Liver (tissue), 8 donors: ENCODE measurements at regions not wholly inside any gene's neighbourhood (a gene's known extent, or its start where the extent isn't known, plus 50 kb on each side); places are given as distances from the start of the nearest gene placed in this dataset.

Experiments used
- DNase-seq: peaks from one replicate; pipeline ENCODE4 v3.0.0-alpha.2; 2017; ENCODE audit warnings: low spot score
- H3K27ac ChIP-seq, 2 donors: one replicate each; pipeline ENCODE4 v1.7.0; 2013; ENCODE audit warnings: inconsistent platforms in 2 of 2, low read length in 2 of 2, control low read depth in 1 of 2, low read depth in 1 of 2, mild to moderate bottlenecking in 1 of 2
- H3K27me3 ChIP-seq, 4 donors: one replicate each; pipeline versions ENCODE4 v1.6.1 to v1.7.0; 2013; ENCODE audit warnings: low read length in 3 of 4, inconsistent platforms in 1 of 4, mild to moderate bottlenecking in 1 of 4, moderate library complexity in 1 of 4; ENCODE audit not compliant: control insufficient read depth in 4 of 4, insufficient read depth in 4 of 4
- H3K36me3 ChIP-seq, 4 donors: one replicate each; pipeline versions ENCODE4 v1.6.1 to v1.7.0; 2013; ENCODE audit warnings: low read length in 3 of 4, mild to moderate bottlenecking in 3 of 4, low read depth in 1 of 4, moderate library complexity in 1 of 4; ENCODE audit not compliant: control insufficient read depth in 4 of 4, insufficient read depth in 3 of 4
- H3K4me1 ChIP-seq, 4 donors: one replicate each; pipeline versions ENCODE4 v1.6.1 to v1.7.0; 2013; ENCODE audit warnings: low read length in 3 of 4, mild to moderate bottlenecking in 3 of 4, moderate library complexity in 1 of 4; ENCODE audit not compliant: control insufficient read depth in 4 of 4, insufficient read depth in 4 of 4
- H3K4me3 ChIP-seq, 3 donors: one replicate each; pipeline versions ENCODE4 v1.6.1 to v1.7.0; 2013; ENCODE audit warnings: low read length in 3 of 3, control low read depth in 1 of 3, low read depth in 1 of 3, mild to moderate bottlenecking in 1 of 3
- H3K9ac ChIP-seq, 2 donors: one replicate each; pipeline ENCODE4 v1.7.0; 2013; ENCODE audit warnings: low read length in 2 of 2, mild to moderate bottlenecking in 2 of 2, moderate library complexity in 2 of 2, control low read depth in 1 of 2, low read depth in 1 of 2
- H3K9me3 ChIP-seq, 4 donors: one replicate each; pipeline versions ENCODE4 v1.6.1 to v1.7.0; 2013; ENCODE audit warnings: low read length in 3 of 4; ENCODE audit not compliant: control insufficient read depth in 4 of 4
- ATF3 ChIP-seq: IDR thresholded peaks from 2 replicates; pipeline ENCODE4 v1.6.1; 2016; ENCODE audit warnings: antibody characterized with exemption
- CTCF ChIP-seq: fragments of 150-350 bp; IDR thresholded peaks from 2 replicates; pipeline ENCODE4 v1.5.1; 2017; ENCODE audit warnings: improper control_type of control experiment, low read depth, low read length; ENCODE audit not compliant: missing input control
- EGR1 ChIP-seq, 2 donors: IDR thresholded peaks; 2 replicates each; pipeline ENCODE4 v1.6.1; 2016 to 2018; ENCODE audit warnings: antibody characterized with exemption in 2 of 2, low read depth in 2 of 2
- FOXA1 ChIP-seq: IDR thresholded peaks from 2 replicates; pipeline ENCODE4 v1.6.1; 2016; ENCODE audit warnings: antibody characterized with exemption
- FOXA2 ChIP-seq: IDR thresholded peaks from 2 replicates; pipeline ENCODE4 v1.6.1; 2016; ENCODE audit warnings: antibody characterized with exemption
- GABPA ChIP-seq, 2 donors: IDR thresholded peaks in 1 of 2; conservative IDR thresholded peaks in 1 of 2; 2 replicates each; pipeline ENCODE4 v1.6.1; 2016; ENCODE audit warnings: antibody characterized with exemption in 2 of 2, mild to moderate bottlenecking in 1 of 2, moderate library complexity in 1 of 2
- HNF4A ChIP-seq, 2 donors: conservative IDR thresholded peaks; 2 replicates each; pipeline ENCODE4 v1.6.1; 2016; ENCODE audit warnings: antibody characterized with exemption in 2 of 2, mild to moderate bottlenecking in 2 of 2
- HNF4G ChIP-seq: IDR thresholded peaks from 2 replicates; pipeline ENCODE4 v1.6.1; 2016; ENCODE audit warnings: antibody characterized with exemption
- JUND ChIP-seq, 2 donors: IDR thresholded peaks; 2 replicates each; pipeline ENCODE4 v1.6.1; 2016; ENCODE audit warnings: antibody characterized with exemption in 2 of 2
- MAX ChIP-seq: IDR thresholded peaks from 2 replicates; pipeline ENCODE4 v1.6.1; 2016; ENCODE audit warnings: antibody characterized with exemption
- NR2F2 ChIP-seq: IDR thresholded peaks from 2 replicates; pipeline ENCODE4 v1.6.1; 2016; ENCODE audit warnings: antibody characterized with exemption
- RAD21 ChIP-seq, 2 donors: IDR thresholded peaks; 2 replicates each; pipeline ENCODE4 v1.6.1; 2016; ENCODE audit warnings: antibody characterized with exemption in 2 of 2, mild to moderate bottlenecking in 2 of 2
- RXRA ChIP-seq, 2 donors: IDR thresholded peaks; 2 replicates each; pipeline ENCODE4 v1.6.1; 2017 to 2018; ENCODE audit warnings: antibody characterized with exemption in 2 of 2, mild to moderate bottlenecking in 1 of 2
- SP1 ChIP-seq: IDR thresholded peaks from 2 replicates; pipeline ENCODE4 v1.6.1; 2018; ENCODE audit warnings: antibody characterized with exemption, mild to moderate bottlenecking
- TAF1 ChIP-seq: conservative IDR thresholded peaks from 2 replicates; pipeline ENCODE4 v1.6.1; 2016; ENCODE audit warnings: antibody characterized with exemption, mild to moderate bottlenecking
- YY1 ChIP-seq: IDR thresholded peaks from 2 replicates; pipeline ENCODE4 v1.6.1; 2016; ENCODE audit warnings: antibody characterized with exemption, mild to moderate bottlenecking
- ZBTB33 ChIP-seq: IDR thresholded peaks from 2 replicates; pipeline ENCODE4 v1.6.1; 2016; ENCODE audit warnings: antibody characterized with exemption
- WGBS: extraction: QIAGEN DNeasy Blood & Tissue Kit; methylation state at CpG from one replicate; pipeline ENCODE4 v1.1.7; 2013; 5-methylcytosine and 5-hydroxymethylcytosine counted together
- donor health status: healthy.
- donor health status: healthy.
- donor health status: healthy.
- donor health status: healthy.
- donor health status: healthy.

GRCh38 chr15:87564681-87565080, 691.9 kb downstream of the NTRK3 start (continued):
- no peak for TF ChIP-seq CTCF
- TF ChIP-seq ZBTB33: no peak
- no peak for TF ChIP-seq FOXA2
- no peak for TF ChIP-seq HNF4G
- TF ChIP-seq YY1: no peak
- no peak for TF ChIP-seq FOXA1
- TF ChIP-seq JUND (IDR thresholded peaks at IDR 0.05): no peak

- Histone ChIP-seq H3K27ac (no peak overlapping the region), H3K9me3 (peaks cover 0 to 3% (median 0%) of the 10 kb centered on the region in 4 donors), H3K9ac (no peak overlapping the region), H3K36me3 (no peaks in the 10 kb centered on the region), H3K4me1 (no peaks in the 10 kb centered on the region), H3K4me3 (no peak overlapping the region), H3K27me3 (peaks cover 0 to 8% (median 0%) of the 10 kb centered on the region in 4 donors)
- DNase-seq: no peak
- 57% methylated on average over 2 of the region's 2 CpGs for WGBS
- TF ChIP-seq SP1 (no peak), FOXA2 (no peak), FOXA1 (no peak)
These were observed 692.7 kb downstream of the NTRK3 start for GRCh38 chr15:87563869-87564268.

- Histone ChIP-seq H3K4me1 (no peaks in the 10 kb centered on the region), H3K36me3 (no peaks in the 10 kb centered on the region), H3K27ac (no peak overlapping the region), H3K4me3 (no peak overlapping the region), H3K9ac (no peak overlapping the region), H3K9me3 (peaks cover 0 to 3% (median 0%) of the 10 kb centered on the region in 4 donors), H3K27me3 (peaks cover 0 to 10% (median 0%) of the 10 kb centered on the region in 4 donors)
- no peak for DNase-seq
- no peak for TF ChIP-seq FOXA1
- 63% methylated on average over 4 of the region's 4 CpGs for WGBS
These were observed 694.3 kb downstream of the NTRK3 start for GRCh38 chr15:87562203-87562602.

- Histone ChIP-seq H3K9me3 (peaks cover 0 to 3% (median 0%) of the 10 kb centered on the region in 4 donors), H3K9ac (no peak overlapping the region), H3K4me1 (no peaks in the 10 kb centered on the region), H3K36me3 (no peaks in the 10 kb centered on the region), H3K4me3 (no peak overlapping the region), H3K27ac (no peak overlapping the region), H3K27me3 (peaks cover 0 to 10% (median 0%) of the 10 kb centered on the region in 4 donors)
- WGBS: 91% methylated on average over 2 of the region's 2 CpGs
- DNase-seq: no peak
- TF ChIP-seq EGR1 (IDR thresholded peaks at IDR 0.05; ENCODE audit: low read depth in 2 of 2) (no peak), RXRA (IDR thresholded peaks at IDR 0.05) (no peak), RAD21 (IDR thresholded peaks at IDR 0.05) (no peak), HNF4A (conservative IDR thresholded peaks at IDR 0.05) (no peak), TAF1 (no peak), ZBTB33 (no peak), FOXA1 (no peak), MAX (no peak), JUND (IDR thresholded peaks at IDR 0.05) (no peak), YY1 (no peak), NR2F2 (no peak), ATF3 (no peak), GABPA (IDR thresholded peaks at IDR 0.05 in 1 of 2, conservative IDR thresholded peaks at IDR 0.05 in 1 of 2) (no peak), CTCF (no peak), SP1 (no peak), FOXA2 (no peak)
These were observed 694.9 kb downstream of the NTRK3 start for GRCh38 chr15:87561641-87562040.
